K562 (cell line): ENCODE measurements at regions not wholly inside any gene's neighbourhood (a gene's known extent, or its start where the extent isn't known, plus 50 kb on each side); places are given as distances from the start of the nearest gene placed in this dataset.
A peak's percentile ranks its signal among the peaks of the same experiment; 100 is the strongest.

Source experiments
- CREM ChIP-seq: IDR thresholded peaks from 2 replicates; pipeline ENCODE4 v1.6.1; 2014; ENCODE audit warnings: antibody characterized with exemption, low read depth
- ERF ChIP-seq: fragments of 450-650 bp; formaldehyde crosslinking; IDR thresholded peaks from 2 replicates; pipeline ENCODE4 v1.4.0; 2020; ENCODE audit warnings: mild to moderate bottlenecking, mixed read lengths
- FOXA3 ChIP-seq, 2 experiments: fragments of 450-650 bp in 1 of 2; sonication (generic) in 1 of 2; formaldehyde crosslinking; IDR thresholded peaks in 1 of 2; conservative IDR thresholded peaks in 1 of 2; 2 replicates each; pipeline versions ENCODE4 v1.4.0 to v1.8.0; 2020 to 2022; ENCODE audit warnings: mild to moderate bottlenecking in 2 of 2, missing genetic modification reagents in 1 of 2
- KLF1 ChIP-seq: fragments of 450-650 bp; IDR thresholded peaks from 2 replicates; pipeline ENCODE4 v1.6.1; 2016; ENCODE audit warnings: missing genetic modification characterization, missing compliant biosample characterization
- NR1H2 ChIP-seq: sonication (generic); formaldehyde crosslinking; IDR thresholded peaks from 2 replicates; pipeline ENCODE4 v1.4.0; 2020; ENCODE audit warnings: mild to moderate bottlenecking, missing genetic modification reagents
- PRMT5 ChIP-seq: sonication (generic); formaldehyde crosslinking; IDR thresholded peaks from 2 replicates; pipeline ENCODE4 v1.5.0; 2020; ENCODE audit warnings: missing genetic modification reagents
- RBM15 ChIP-seq: fragments of 200-400 bp; formaldehyde crosslinking; IDR thresholded peaks from 2 replicates; pipeline ENCODE4 v1.6.1; 2018; ENCODE audit warnings: mild to moderate bottlenecking, low read length, moderate library complexity; ENCODE audit not compliant: insufficient read depth
- RHOXF2B ChIP-seq: fragments of 250-450 bp; sonication (Bioruptor Pico); conservative IDR thresholded peaks from 2 replicates; pipeline ENCODE4 v1.5.1; 2021
- SIN3A ChIP-seq, 2 experiments: fragments of 150-350 bp in 1 of 2; IDR thresholded peaks; 2 replicates each; pipeline ENCODE4 v1.6.1; 2011 to 2016; ENCODE audit warnings: borderline replicate concordance in 2 of 2, low read depth in 2 of 2, low read length in 2 of 2, mild to moderate bottlenecking in 2 of 2, moderate library complexity in 2 of 2; ENCODE audit not compliant: control insufficient read depth in 1 of 2
- SRSF3 ChIP-seq: fragments of 200-400 bp; formaldehyde crosslinking; IDR thresholded peaks from 2 replicates; pipeline ENCODE4 v1.6.1; 2016; ENCODE audit warnings: mild to moderate bottlenecking, low read length, moderate library complexity; ENCODE audit not compliant: insufficient read depth
- TGIF2 ChIP-seq: sonication (generic); formaldehyde crosslinking; IDR thresholded peaks from 2 replicates; pipeline ENCODE4 v1.8.1; 2022; ENCODE audit warnings: mild to moderate bottlenecking, missing genetic modification reagents, moderate library complexity
- TOE1 ChIP-seq, 2 experiments: fragments of 450-650 bp in 1 of 2; sonication (generic) in 1 of 2; formaldehyde crosslinking in 1 of 2; IDR thresholded peaks; 2 replicates each; pipeline versions ENCODE4 v1.7.1 to v1.8.0; 2016 to 2022; ENCODE audit warnings: borderline replicate concordance in 2 of 2, mild to moderate bottlenecking in 2 of 2, antibody characterized with exemption in 1 of 2, inconsistent platforms in 1 of 2, low read depth in 1 of 2, missing genetic modification reagents in 1 of 2, moderate library complexity in 1 of 2
- XRCC5 ChIP-seq: fragments of 200-400 bp; formaldehyde crosslinking; IDR thresholded peaks from 2 replicates; pipeline ENCODE4 v1.6.1; 2017; ENCODE audit warnings: low read depth, mild to moderate bottlenecking, low read length
- ZNF644 ChIP-seq: fragments of 200-800 bp; sonication (Bioruptor generic); IDR thresholded peaks from 2 replicates; pipeline ENCODE4 v1.6.1; 2016; ENCODE audit warnings: low read depth, missing genetic modification characterization, missing compliant biosample characterization
- TF ChIP-seq, protein P1 (sequence below): fragments of 450-650 bp; formaldehyde crosslinking; IDR thresholded peaks from 2 replicates; pipeline ENCODE4 v1.4.0; 2022; ENCODE audit warnings: missing genetic modification characterization
- TF ChIP-seq, protein P2 (sequence below): sonication (generic); formaldehyde crosslinking; IDR thresholded peaks from 2 replicates; pipeline ENCODE4 v1.8.1; 2023; ENCODE audit warnings: mild to moderate bottlenecking, missing genetic modification reagents
- TF ChIP-seq, protein P3 (sequence below), 2 experiments: fragments of 450-650 bp; formaldehyde crosslinking in 1 of 2; IDR thresholded peaks; 2 replicates each; pipeline versions ENCODE4 v1.4.0 to v1.6.1; 2014 to 2020; ENCODE audit warnings: mild to moderate bottlenecking in 2 of 2, borderline replicate concordance in 1 of 2, low read depth in 1 of 2

DNA sequence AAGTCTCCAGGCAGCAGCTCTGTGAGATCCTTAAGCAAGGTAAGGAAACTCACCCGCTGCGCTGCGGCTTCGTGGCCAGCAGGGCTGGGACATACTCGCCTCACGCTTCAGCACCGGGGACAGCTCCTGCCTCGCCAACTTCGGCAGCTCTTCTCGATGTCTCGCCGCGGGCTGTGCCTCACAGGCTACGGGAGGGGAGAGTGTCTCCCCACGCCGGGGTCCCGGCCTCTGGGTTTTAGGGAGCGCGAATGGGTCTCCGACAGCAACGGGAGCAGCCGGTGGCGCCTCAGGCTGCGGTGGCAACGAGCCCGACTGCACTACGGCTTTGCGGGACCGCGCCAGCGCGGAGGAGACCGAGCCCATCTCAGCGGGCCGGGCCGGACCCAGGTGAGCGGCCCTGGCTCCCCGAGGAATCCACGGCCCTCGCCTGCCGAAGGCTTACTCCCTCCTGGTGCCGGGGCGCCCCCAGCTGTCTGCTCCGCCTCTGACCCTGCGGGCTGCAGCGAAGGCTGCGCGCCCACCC lies 62.4 kb downstream of the LSM5 start (continued):
- no peak for TF ChIP-seq TOE1 (IDR thresholded peaks at IDR 0.05; ENCODE audit: borderline replicate concordance)
- peak; percentile 51; the same call in 1 of the 2 replicates for TF ChIP-seq TOE1 (CRISPR knock-in tag; IDR thresholded peaks at IDR 0.05; ENCODE audit: borderline replicate concordance, low read depth)
- no peak for TF ChIP-seq RBM15
- no peak for TF ChIP-seq RHOXF2B (CRISPR knock-in tag)
- TF ChIP-seq NR1H2 (CRISPR knock-in tag) = no peak
- TF ChIP-seq CREM = peak; percentile 72
- TF ChIP-seq, protein P1, sequence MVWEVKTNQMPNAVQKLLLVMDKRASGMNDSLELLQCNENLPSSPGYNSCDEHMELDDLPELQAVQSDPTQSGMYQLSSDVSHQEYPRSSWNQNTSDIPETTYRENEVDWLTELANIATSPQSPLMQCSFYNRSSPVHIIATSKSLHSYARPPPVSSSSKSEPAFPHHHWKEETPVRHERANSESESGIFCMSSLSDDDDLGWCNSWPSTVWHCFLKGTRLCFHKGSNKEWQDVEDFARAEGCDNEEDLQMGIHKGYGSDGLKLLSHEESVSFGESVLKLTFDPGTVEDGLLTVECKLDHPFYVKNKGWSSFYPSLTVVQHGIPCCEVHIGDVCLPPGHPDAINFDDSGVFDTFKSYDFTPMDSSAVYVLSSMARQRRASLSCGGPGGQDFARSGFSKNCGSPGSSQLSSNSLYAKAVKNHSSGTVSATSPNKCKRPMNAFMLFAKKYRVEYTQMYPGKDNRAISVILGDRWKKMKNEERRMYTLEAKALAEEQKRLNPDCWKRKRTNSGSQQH (CRISPR knock-in tag) = no peak
- no peak for TF ChIP-seq ERF (CRISPR knock-in tag)
- TF ChIP-seq SRSF3 = no peak
- TF ChIP-seq TGIF2 (CRISPR knock-in tag) = peak; percentile 91
- TF ChIP-seq SIN3A (IDR thresholded peaks at IDR 0.05; ENCODE audit: borderline replicate concordance in 2 of 2, control insufficient read depth in 1 of 2, low read depth in 2 of 2, low read length in 2 of 2) = peak in 1 of 2 experiments; percentile 54; a peak in 1 of 4 replicates
- peak; percentile 74; the same call in 1 of the 2 replicates for TF ChIP-seq XRCC5
- TF ChIP-seq, protein P2, sequence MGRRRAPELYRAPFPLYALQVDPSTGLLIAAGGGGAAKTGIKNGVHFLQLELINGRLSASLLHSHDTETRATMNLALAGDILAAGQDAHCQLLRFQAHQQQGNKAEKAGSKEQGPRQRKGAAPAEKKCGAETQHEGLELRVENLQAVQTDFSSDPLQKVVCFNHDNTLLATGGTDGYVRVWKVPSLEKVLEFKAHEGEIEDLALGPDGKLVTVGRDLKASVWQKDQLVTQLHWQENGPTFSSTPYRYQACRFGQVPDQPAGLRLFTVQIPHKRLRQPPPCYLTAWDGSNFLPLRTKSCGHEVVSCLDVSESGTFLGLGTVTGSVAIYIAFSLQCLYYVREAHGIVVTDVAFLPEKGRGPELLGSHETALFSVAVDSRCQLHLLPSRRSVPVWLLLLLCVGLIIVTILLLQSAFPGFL (CRISPR knock-in tag) = peak; percentile 72; the same call in 1 of the 2 replicates
- TF ChIP-seq ZNF644 = peak; percentile 69; the same call in 1 of the 2 replicates
- TF ChIP-seq PRMT5 = peak; percentile 92
- TF ChIP-seq FOXA3 (CRISPR knock-in tag; conservative IDR thresholded peaks at IDR 0.05 in 1 of 2, IDR thresholded peaks at IDR 0.05 in 1 of 2) = no peak
- TF ChIP-seq, protein P3, sequence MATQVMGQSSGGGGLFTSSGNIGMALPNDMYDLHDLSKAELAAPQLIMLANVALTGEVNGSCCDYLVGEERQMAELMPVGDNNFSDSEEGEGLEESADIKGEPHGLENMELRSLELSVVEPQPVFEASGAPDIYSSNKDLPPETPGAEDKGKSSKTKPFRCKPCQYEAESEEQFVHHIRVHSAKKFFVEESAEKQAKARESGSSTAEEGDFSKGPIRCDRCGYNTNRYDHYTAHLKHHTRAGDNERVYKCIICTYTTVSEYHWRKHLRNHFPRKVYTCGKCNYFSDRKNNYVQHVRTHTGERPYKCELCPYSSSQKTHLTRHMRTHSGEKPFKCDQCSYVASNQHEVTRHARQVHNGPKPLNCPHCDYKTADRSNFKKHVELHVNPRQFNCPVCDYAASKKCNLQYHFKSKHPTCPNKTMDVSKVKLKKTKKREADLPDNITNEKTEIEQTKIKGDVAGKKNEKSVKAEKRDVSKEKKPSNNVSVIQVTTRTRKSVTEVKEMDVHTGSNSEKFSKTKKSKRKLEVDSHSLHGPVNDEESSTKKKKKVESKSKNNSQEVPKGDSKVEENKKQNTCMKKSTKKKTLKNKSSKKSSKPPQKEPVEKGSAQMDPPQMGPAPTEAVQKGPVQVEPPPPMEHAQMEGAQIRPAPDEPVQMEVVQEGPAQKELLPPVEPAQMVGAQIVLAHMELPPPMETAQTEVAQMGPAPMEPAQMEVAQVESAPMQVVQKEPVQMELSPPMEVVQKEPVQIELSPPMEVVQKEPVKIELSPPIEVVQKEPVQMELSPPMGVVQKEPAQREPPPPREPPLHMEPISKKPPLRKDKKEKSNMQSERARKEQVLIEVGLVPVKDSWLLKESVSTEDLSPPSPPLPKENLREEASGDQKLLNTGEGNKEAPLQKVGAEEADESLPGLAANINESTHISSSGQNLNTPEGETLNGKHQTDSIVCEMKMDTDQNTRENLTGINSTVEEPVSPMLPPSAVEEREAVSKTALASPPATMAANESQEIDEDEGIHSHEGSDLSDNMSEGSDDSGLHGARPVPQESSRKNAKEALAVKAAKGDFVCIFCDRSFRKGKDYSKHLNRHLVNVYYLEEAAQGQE (IDR thresholded peaks at IDR 0.05; ENCODE audit: borderline replicate concordance) = peak; percentile 100
- TF ChIP-seq, protein P3 (CRISPR knock-in tag; IDR thresholded peaks at IDR 0.05; ENCODE audit: low read depth) = peak; percentile 99
- TF ChIP-seq KLF1 (tag) = no peak
